ENCODE measurements at regions not wholly inside any gene's neighbourhood (a gene's known extent, or its start where the extent isn't known, plus 50 kb on each side); places are given as distances from the start of the nearest gene placed in this dataset.

GRCh38 chrX:63932006-63932405, 147.0 kb upstream of the ARHGEF9 start:
- no peak for TF ChIP-seq CTCF (conservative IDR thresholded peaks at IDR 0.05 in 1 of 2, IDR thresholded peaks at IDR 0.05 in 1 of 2; ENCODE audit: low read depth in 1 of 2, low read length in 2 of 2)
- no peak for TF ChIP-seq EZH2 (IDR thresholded peaks at IDR 0.05; ENCODE audit: low read length, missing control alignments)
